Testis (tissue), 2 donors: ENCODE measurements at regions not wholly inside any gene's neighbourhood (a gene's known extent, or its start where the extent isn't known, plus 50 kb on each side); places are given as distances from the start of the nearest gene placed in this dataset.

Experiments
- DNase-seq: peaks from one replicate; pipeline ENCODE4 v3.0.0-alpha.2; 2019
- H3K27ac ChIP-seq, 2 donors: fragments of 200-600 bp; sonication (generic); one replicate each; pipeline ENCODE4 v1.5.1; 2019
- H3K27me3 ChIP-seq: fragments of 200-600 bp; sonication (generic); one replicate; pipeline ENCODE4 v1.5.1; 2019
- H3K36me3 ChIP-seq: fragments of 200-600 bp; sonication (generic); one replicate; pipeline ENCODE4 v1.5.1; 2017; ENCODE audit warnings: low read depth; ENCODE audit errors: missing control alignments
- H3K4me1 ChIP-seq: fragments of 200-600 bp; sonication (generic); one replicate; pipeline ENCODE4 v1.5.1; 2019
- H3K4me3 ChIP-seq, 2 donors: fragments of 200-600 bp; sonication (generic); one replicate each; pipeline ENCODE4 v1.5.1; 2017 to 2019
- H3K9me3 ChIP-seq: fragments of 200-600 bp; sonication (generic); one replicate; pipeline ENCODE4 v1.5.1; 2017
- CTCF ChIP-seq, 3 experiments: fragments of 450-650 bp in 2 of 3; fragments of 200-600 bp in 1 of 3; sonication (generic) in 1 of 3; IDR thresholded peaks; one replicate each; pipeline ENCODE4 v1.5.1; 2016 to 2019; ENCODE audit warnings: antibody characterized with exemption in 3 of 3, mild to moderate bottlenecking in 2 of 3, moderate library complexity in 1 of 3
- POLR2A ChIP-seq: fragments of 450-650 bp; IDR thresholded peaks from one replicate; pipeline ENCODE4 v1.6.1; 2017; ENCODE audit warnings: antibody characterized with exemption, mild to moderate bottlenecking, moderate library complexity
- WGBS, 2 donors: methylation state at CpG; one replicate each; pipeline ENCODE4 v1.1.5; 2018; 5-methylcytosine and 5-hydroxymethylcytosine counted together
- intact Hi-C: fragments of 100-400 bp; cut with DNase I; formaldehyde crosslinking; loops from one replicate; pipeline ENCODE4 v1.15.1; 2023; ENCODE audit warnings: low total_unique reads

GRCh38 chr1:238955934-238956333, 430.4 kb upstream of the CHRM3 start:
- no peak for DNase-seq
- Histone ChIP-seq H3K27ac (no peak overlapping the region), H3K4me1 (no peaks in the 10 kb centered on the region), H3K9me3 (no peaks in the 10 kb centered on the region), H3K36me3 (no peaks in the 10 kb centered on the region), H3K27me3 (no peaks in the 10 kb centered on the region), H3K4me3 (no peak overlapping the region)
- TF ChIP-seq CTCF (IDR thresholded peaks at IDR 0.05) = no peak
- TF ChIP-seq POLR2A = no peak
- WGBS, 2 donors = 94 to 98% methylated on average over 1 of the region's 1 CpG
- intact Hi-C loops = no loop called here

GRCh38 chr1:238954865-238955264, 431.5 kb upstream of the CHRM3 start:
- Histone ChIP-seq H3K9me3 (no peaks in the 10 kb centered on the region), H3K27ac (no peak overlapping the region), H3K4me1 (no peaks in the 10 kb centered on the region), H3K27me3 (no peaks in the 10 kb centered on the region), H3K36me3 (no peaks in the 10 kb centered on the region), H3K4me3 (no peak overlapping the region)
- 80 to 81% methylated on average over 2 of the region's 2 CpGs for WGBS, 2 donors
- intact Hi-C loops = no loop called here
- no peak for DNase-seq
- TF ChIP-seq POLR2A = no peak
- TF ChIP-seq CTCF (IDR thresholded peaks at IDR 0.05) = no peak

GRCh38 chr1:238953448-238954010, 432.8 kb upstream of the CHRM3 start:
- Histone ChIP-seq H3K9me3 (no peaks in the 10 kb centered on the region), H3K4me1 (no peaks in the 10 kb centered on the region), H3K27me3 (no peaks in the 10 kb centered on the region), H3K27ac (no peak overlapping the region), H3K4me3 (no peak overlapping the region), H3K36me3 (no peaks in the 10 kb centered on the region)
- intact Hi-C loops = no loop called here
- no peak for DNase-seq
- 60 to 63% methylated on average over 5 of the region's 5 CpGs for WGBS, 2 donors
- TF ChIP-seq POLR2A = no peak
- peak in 2 of 3 experiments; percentile 5 to 37 for TF ChIP-seq CTCF (IDR thresholded peaks at IDR 0.05)

DNA sequence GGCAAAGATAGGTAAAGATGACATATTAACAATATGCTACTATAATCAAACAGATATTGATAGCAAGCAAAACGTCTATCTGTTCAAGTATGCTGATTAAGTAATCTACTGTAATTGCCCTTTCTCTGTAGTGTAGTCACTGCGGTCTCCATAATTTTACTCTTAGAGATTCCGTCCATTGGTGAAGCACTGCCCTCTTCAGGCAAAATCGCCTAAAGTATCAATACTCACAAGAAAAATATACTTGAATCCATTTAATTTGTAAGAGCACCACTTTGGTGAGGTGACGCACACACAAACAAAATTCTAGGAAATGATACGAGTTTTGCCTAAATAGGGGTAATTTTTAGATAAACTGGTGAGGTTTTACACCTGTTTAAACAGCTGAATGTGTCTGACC, 434.6 kb upstream of the CHRM3 start:
- 41% methylated on average over 6 of the region's 6 CpGs for WGBS, 2 donors
- H3K9me3 ChIP-seq = no peaks in the 10 kb centered on the region
- no peak overlapping the region for H3K4me3 ChIP-seq
- H3K27ac ChIP-seq = no peak overlapping the region
- TF ChIP-seq CTCF (IDR thresholded peaks at IDR 0.05) (peak in 1 of 3 experiments; percentile 18), POLR2A (no peak)
- no peaks in the 10 kb centered on the region for H3K36me3 ChIP-seq
- no peaks in the 10 kb centered on the region for H3K27me3 ChIP-seq
- intact Hi-C loops = no loop called here
- H3K4me1 ChIP-seq = no peaks in the 10 kb centered on the region
- peak; percentile 51 for DNase-seq

GRCh38 chr1:238950784-238951183, 435.6 kb upstream of the CHRM3 start:
- intact Hi-C loops = no loop called here
- Histone ChIP-seq H3K9me3 (no peaks in the 10 kb centered on the region), H3K36me3 (no peaks in the 10 kb centered on the region), H3K4me1 (no peaks in the 10 kb centered on the region), H3K27me3 (no peaks in the 10 kb centered on the region), H3K4me3 (no peak overlapping the region), H3K27ac (no peak overlapping the region)
- WGBS, 2 donors = 56 to 73% methylated on average over 4 of the region's 4 CpGs
- TF ChIP-seq POLR2A (no peak), CTCF (IDR thresholded peaks at IDR 0.05) (no peak)
- DNase-seq = no peak
